GM19043 (cell line): ENCODE measurements at regions not wholly inside any gene's neighbourhood (a gene's known extent, or its start where the extent isn't known, plus 50 kb on each side); places are given as distances from the start of the nearest gene placed in this dataset.

ENCODE experiments used
- ATAC-seq: cut with Tn5 transposase; IDR thresholded peaks from one replicate; pipeline ENCODE4 v1.9.1; 2021; ENCODE audit warnings: low read depth; ENCODE audit not compliant: unreplicated experiment

- no peak for ATAC-seq
These were observed 126.0 kb downstream of the RAP2A start for GRCh38 chr13:97559981-97560380.

GRCh38 chr13:97561182-97561581 is 127.2 kb downstream of the RAP2A start:
- no peak for ATAC-seq

- no peak for ATAC-seq
These were observed 129.0 kb downstream of the RAP2A start for GRCh38 chr13:97562962-97563361.

- ATAC-seq: no peak
These were observed 131.0 kb downstream of the RAP2A start for GRCh38 chr13:97564956-97565355.

DNA sequence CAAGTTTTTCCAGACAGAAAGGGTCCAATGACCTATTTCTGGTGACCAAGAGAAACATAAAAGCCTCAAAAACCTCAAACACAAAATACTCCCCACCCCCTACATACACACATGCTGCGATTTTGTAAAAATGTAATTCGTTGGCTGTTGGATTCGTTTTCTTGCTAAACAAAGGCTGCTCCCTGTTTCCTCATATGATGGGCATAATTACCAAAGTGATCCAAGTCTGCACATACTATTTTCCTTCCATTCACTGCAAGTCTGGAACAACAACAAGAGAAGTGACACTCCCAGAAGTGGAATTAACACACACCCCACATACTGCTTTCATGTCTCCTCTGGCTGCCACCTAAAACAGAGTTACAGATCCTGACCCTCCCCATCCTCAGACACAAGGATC is 131.9 kb downstream of the RAP2A start:
- ATAC-seq: no peak

DNA sequence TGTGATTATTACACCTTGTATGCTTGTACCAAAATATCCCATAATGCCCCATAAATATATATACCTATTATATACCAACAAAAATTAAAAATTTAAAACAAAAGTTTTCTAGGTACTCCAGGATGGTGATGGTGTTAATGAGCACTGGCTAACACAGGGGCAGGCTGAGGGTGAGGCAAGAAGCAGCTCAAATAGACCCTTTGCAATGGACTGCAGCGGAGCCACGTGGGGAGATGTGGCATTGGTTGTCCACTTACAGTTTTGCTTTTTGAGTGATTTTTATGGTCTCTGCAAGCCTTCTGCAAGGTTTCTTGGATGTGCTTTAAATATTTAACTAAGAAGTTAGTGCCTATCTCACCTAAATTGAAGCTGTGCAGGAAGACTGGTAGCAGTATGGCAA is 132.9 kb downstream of the RAP2A start:
- ATAC-seq: no peak

GRCh38 chr13:97567510-97568243 is 133.7 kb downstream of the RAP2A start:
- peak; percentile 92 for ATAC-seq

DNA sequence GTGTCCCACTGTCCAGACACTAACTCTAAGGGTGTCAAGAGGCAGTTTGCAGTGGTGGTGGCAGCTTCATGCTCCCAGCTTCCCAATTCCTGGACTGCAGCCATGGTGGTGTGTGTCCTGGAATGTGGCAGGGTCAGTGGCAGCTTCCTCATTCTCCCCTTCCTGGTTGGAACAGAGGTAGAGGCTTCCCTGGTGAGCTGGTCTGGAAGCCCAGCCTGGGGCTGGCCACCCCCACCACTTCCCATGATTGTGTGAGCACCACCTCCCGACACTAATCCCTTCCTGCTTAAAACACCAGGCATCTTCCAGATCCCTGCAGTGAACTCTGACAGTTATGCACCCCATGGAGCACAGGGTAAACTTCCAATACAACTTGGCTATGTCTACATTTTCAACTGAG is 134.9 kb downstream of the RAP2A start:
- ATAC-seq: no peak

DNA sequence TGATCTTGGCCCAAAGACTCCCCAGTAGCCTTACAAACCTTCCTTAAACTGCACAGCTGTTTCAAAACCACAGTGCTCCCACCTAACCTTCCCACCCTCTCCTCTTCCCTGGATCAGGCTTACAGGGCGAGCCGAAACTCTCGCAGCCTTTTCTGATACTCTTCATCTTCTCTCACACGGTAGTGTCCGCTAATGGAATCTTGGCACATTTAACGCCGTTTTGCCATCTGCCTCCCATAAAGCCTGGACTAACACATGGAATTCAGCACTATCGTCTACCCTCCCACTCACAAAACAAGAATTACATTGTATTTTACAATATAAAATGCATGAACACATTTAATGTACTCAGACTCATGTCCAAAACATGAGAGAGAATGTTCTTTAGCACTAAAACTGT is 135.9 kb downstream of the RAP2A start:
- no peak for ATAC-seq

- no peak for ATAC-seq
These were observed 136.5 kb downstream of the RAP2A start for GRCh38 chr13:97570442-97570841.

DNA sequence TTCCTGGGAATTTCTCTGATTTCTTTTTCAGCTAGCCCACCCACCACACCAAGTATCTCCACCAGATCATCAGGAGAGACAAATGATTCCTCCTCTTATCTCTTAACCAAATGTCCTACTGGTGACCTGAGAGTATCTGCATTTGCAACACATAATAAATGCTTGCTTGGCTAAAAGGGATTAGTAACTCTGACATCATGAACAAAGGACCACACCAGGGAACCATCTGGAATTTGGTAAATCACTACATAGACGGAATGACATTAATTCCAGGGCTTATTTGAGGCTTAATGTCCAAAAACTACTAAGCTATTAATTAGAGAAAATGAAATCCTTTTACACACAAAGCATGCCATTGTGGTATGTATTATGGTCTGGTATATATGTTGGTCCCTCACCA is 139.0 kb downstream of the RAP2A start:
- no peak for ATAC-seq

GRCh38 chr13:97574926-97575325 is 141.0 kb downstream of the RAP2A start:
- ATAC-seq: no peak

DNA sequence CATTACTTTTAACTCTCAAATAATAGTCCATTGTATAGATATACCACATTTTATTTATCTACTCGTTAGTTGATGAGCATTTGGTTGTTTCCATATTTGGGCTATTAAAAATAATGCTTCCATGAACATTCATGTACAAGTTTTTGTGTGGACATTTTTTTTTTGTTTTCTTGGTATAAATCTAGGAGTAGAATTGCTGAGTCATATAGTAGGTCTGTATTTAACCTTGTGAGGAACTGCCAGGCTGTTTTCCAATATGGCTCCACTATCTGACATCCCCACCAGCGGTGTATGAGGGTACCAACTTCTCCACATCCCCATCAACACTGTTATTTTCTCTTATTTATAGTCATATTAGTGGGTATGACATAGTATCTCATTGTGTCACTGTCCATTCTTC is 143.1 kb downstream of the RAP2A start:
- ATAC-seq: no peak

GRCh38 chr13:97582170-97582569 is 148.2 kb downstream of the RAP2A start:
- ATAC-seq: no peak

DNA sequence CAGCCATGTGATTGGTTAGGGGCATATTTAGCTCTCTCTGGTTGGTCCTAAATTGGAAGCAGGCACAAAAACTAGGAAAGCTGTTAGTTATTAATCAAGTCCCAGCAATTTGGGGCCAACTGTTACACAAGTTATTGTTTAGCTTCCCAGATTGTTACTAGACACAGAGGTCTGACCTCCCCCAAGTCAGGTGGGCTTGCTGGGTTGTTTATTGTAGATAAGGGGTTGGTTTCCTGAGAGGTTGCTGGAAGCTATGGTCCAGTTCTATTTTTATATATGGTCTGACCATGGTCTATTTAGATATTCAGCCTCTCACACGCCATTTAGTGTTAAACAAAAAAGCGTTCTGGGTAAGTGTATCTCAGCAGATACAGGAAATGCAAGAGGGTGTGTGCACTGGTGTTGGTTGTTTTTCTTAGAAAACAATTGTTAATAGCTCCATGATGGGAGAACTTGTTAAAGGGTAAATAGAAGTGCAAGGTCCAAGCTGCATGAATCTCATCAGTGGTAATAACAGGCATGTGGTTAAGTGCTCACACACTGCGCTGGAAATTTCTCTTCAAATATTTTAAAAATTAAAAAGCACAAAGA is 150.0 kb downstream of the RAP2A start:
- no peak for ATAC-seq

DNA sequence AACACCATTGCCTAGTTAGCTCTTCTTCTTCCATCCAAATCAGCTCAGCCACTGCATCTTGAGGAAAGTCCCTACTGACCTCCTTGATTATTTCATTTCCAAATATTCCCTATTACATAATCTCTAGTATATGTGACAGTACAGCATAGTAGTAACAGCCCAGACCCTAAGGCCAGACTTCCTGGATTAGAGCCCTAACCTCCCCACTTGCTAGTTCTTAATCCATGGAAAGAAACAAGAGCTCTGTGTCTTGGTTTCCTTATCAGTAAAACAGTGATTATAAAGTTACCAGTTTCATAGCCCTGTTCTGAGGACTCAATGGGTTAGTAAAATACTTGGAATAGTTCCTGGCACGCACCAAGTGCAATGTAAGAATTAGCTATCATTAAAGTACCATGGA is 153.0 kb downstream of the RAP2A start:
- ATAC-seq: no peak

- ATAC-seq: no peak
These were observed 155.0 kb downstream of the RAP2A start for GRCh38 chr13:97588993-97589392.

GRCh38 chr13:97600458-97601075 is 166.6 kb downstream of the RAP2A start:
- no peak for ATAC-seq

DNA sequence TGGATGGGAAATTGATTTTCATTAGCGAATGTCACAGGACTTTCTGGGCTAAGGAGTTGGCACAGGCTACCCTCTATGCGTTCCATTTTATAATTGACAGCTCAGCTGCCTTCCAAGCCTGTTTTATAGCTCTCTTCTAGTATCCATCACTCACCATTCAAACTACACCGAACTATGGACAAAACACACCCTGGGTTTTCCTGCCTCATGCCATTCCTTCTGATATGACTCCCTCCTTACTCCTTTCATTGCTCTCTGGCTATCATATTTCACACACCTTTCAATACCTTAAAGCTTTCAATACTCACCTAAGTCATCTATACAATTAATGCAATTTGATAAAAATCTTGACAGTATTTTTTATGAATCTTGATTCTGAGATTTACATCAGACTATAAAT is 181.3 kb downstream of the RAP2A start:
- ATAC-seq: no peak

GRCh38 chr13:97616385-97616784 is 182.4 kb downstream of the RAP2A start:
- ATAC-seq: no peak

GRCh38 chr13:97621025-97621424 is 187.1 kb downstream of the RAP2A start:
- ATAC-seq: no peak

- no peak for ATAC-seq
These were observed 187.7 kb downstream of the RAP2A start for GRCh38 chr13:97621631-97622030.
